Muscle layer of colon (tissue), 2 donors: ENCODE measurements at regions not wholly inside any gene's neighbourhood (a gene's known extent, or its start where the extent isn't known, plus 50 kb on each side); places are given as distances from the start of the nearest gene placed in this dataset.
"Not testable (repeated sequence)": the region's sequence is repeated elsewhere in the genome, so short reads cannot be mapped to it uniquely, and the experiment has no call there.

ENCODE experiments used
- H3K27ac ChIP-seq: one replicate; pipeline ENCODE4 v1.7.0; 2013; ENCODE audit warnings: low read depth, mild to moderate bottlenecking, low read length, moderate library complexity
- H3K27me3 ChIP-seq, 2 donors: one replicate each; pipeline ENCODE4 v1.7.0; 2013; ENCODE audit warnings: low read length in 2 of 2, mild to moderate bottlenecking in 2 of 2; ENCODE audit not compliant: insufficient read depth in 2 of 2, control insufficient read depth in 1 of 2
- H3K36me3 ChIP-seq: one replicate; pipeline ENCODE4 v1.7.0; 2013; ENCODE audit warnings: mild to moderate bottlenecking, low read length; ENCODE audit not compliant: insufficient read depth
- H3K4me1 ChIP-seq: one replicate; pipeline ENCODE4 v1.7.0; 2013; ENCODE audit warnings: mild to moderate bottlenecking, low read length; ENCODE audit not compliant: insufficient read depth
- H3K4me3 ChIP-seq, 2 donors: one replicate each; pipeline ENCODE4 v1.7.0; 2013; ENCODE audit warnings: low read length in 2 of 2, low read depth in 1 of 2, mild to moderate bottlenecking in 1 of 2, moderate library complexity in 1 of 2
- H3K9ac ChIP-seq: one replicate; pipeline ENCODE4 v1.7.0; 2013; ENCODE audit warnings: low read length
- H3K9me3 ChIP-seq: one replicate; pipeline ENCODE4 v1.7.0; 2013; ENCODE audit warnings: mild to moderate bottlenecking, low read length
- donor health status: abdominal sarcoma.
- donor health status: Adenocarcinoma of cecum.

DNA sequence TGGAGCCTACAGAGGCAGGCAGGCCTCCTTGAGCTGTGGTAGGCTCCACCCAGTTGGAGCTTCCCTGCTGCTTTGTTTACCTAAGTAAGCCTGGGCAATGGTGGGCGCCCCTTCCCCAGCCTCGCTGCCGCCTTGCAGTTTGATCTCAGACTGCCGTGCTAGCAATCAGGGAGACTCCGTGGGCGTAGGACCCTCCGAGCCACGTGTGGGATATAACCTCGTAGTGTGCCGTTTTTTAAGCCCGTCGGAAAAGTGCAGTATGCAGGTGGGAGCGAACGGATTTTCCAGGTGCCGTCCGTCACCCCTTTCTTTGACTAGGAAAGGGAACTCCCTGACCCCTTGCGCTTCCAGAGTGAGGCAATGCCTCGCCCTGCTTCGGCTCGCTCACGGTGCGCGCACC, 176.9 kb downstream of the TTC6 start:
- not testable (repeated sequence) for H3K9me3 ChIP-seq, H3K4me3 ChIP-seq, H3K9ac ChIP-seq

DNA sequence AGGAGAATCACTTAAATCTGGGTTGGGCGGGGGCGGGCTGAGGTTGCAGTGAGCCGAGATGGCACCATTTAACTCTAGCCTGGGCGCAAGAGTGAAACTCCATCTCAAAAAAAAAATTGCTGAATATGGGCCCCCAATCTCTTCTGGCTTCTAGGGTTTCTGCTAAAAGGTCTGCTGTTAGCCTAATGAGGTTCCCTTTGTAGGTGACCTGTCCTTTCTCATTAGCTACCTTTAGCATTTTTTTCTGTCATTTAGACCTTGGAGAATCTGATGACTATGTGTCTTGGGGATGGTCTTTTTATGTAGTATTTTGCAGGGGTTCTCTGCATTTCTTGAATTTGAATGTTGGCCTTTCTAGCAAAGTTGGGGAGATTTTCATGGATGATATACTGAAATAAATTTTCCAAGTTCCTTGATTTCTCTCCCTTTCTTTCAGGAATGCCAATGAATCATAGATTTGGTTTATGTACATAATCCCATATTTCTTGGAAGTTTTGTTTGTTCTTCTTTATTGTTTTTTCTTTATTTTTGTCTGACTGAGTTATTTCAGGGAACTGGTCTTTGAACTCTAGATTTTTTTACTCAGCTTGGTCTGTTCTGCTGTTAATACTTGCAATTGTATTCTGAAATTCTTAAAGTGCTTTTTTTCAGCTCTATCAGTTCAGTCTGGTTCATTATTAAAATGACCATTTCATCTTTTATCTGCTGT, 181.5 kb downstream of the TTC6 start:
- Histone ChIP-seq H3K27ac (no peak overlapping the region), H3K9ac (no peak overlapping the region), H3K9me3 (no peaks in the 10 kb centered on the region), H3K4me3 (no peak overlapping the region), H3K27me3 (no peaks in the 10 kb centered on the region), H3K36me3 (no peaks in the 10 kb centered on the region), H3K4me1 (no peaks in the 10 kb centered on the region)

More for the DNA sequence above, 176.9 kb downstream of the TTC6 start:
- not testable (repeated sequence) for H3K4me1 ChIP-seq, H3K36me3 ChIP-seq, H3K27me3 ChIP-seq, H3K27ac ChIP-seq

DNA sequence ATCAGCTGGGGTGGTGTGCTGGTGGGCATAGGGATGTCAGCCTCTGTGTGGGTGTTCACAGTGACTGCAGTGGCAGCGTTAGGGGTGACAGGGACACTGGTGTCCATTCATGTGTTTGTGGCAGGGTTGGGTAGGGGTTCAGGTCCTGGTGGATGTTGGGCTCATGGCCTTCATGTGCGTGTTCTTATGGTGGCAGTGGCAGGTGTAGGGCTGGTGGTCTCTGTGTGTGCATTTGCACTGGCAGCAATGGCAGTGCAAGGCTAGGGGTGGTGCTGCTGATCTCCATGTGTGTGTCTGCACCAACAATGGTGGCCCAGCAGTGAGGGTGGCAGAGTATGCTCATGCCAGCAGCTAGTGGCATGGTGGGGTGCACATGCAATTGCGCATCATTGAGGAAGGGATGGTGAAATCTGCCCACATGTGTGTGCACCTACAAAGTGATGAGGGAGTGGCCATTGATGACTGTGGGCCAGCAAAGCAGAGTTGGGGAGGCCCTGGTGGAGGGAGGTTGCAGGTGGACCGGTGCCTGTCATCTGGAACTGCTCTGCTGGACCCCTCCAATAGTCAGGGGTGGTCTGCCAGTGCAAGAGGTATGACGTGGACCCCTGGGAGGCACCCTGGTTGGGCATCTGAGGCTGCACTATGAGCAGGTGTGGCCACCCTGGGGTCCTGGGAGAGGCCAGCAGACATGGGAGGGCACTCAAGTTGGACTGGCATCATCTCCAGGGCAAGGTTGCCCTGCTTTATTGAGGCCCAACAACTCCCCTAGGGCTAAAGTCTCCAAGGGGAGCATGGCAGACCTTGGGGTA, 182.9 kb downstream of the TTC6 start:
- Histone ChIP-seq H3K27ac (no peak overlapping the region), H3K4me3 (no peak overlapping the region), H3K36me3 (no peaks in the 10 kb centered on the region), H3K27me3 (no peaks in the 10 kb centered on the region), H3K9ac (no peak overlapping the region), H3K4me1 (no peaks in the 10 kb centered on the region), H3K9me3 (no peaks in the 10 kb centered on the region)

DNA sequence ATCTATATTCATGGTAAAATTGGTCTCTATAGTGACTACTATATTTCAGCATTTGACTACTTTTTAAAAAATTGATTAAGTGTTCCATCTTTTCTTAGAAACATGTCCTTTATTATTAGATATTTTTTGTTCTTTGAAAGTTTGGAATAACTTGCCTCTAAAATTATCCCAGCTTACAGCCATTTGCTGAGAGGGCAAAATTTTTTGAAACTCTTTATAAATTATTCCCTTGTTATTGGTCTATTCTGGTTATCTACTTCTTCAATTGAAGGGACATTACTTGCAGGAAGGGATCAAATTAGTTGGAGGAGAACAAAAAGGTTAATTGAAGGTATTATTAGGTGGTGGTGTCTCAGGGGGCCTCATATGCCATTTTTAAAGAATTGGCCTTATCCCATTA, 184.1 kb downstream of the TTC6 start:
- no peaks in the 10 kb centered on the region for H3K36me3 ChIP-seq
- H3K27ac ChIP-seq = no peak overlapping the region
- no peak overlapping the region for H3K9ac ChIP-seq
- H3K4me1 ChIP-seq = no peaks in the 10 kb centered on the region
- no peak overlapping the region for H3K4me3 ChIP-seq
- H3K9me3 ChIP-seq = no peaks in the 10 kb centered on the region
- H3K27me3 ChIP-seq = no peaks in the 10 kb centered on the region

DNA sequence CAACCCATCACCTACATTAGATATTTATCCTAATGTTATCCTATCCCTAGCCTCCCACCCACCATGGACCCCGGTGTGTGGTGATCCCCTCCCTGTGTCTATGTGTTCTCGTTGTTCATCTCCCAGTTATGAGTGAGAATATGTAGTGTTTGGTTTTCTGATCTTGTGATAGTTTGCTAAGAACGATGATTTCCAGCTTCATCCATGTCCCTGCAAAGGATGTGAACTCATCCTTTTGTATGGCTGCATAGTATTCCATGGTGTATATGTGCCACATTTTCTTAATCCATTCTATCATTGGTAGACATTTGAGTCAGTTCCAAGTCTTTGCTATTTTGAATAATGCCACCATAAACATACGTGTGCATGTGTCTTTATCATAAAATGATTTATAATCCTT, 185.3 kb downstream of the TTC6 start:
- not testable (repeated sequence) for H3K9me3 ChIP-seq, H3K27ac ChIP-seq, H3K36me3 ChIP-seq, H3K27me3 ChIP-seq, H3K9ac ChIP-seq, H3K4me3 ChIP-seq, H3K4me1 ChIP-seq

DNA sequence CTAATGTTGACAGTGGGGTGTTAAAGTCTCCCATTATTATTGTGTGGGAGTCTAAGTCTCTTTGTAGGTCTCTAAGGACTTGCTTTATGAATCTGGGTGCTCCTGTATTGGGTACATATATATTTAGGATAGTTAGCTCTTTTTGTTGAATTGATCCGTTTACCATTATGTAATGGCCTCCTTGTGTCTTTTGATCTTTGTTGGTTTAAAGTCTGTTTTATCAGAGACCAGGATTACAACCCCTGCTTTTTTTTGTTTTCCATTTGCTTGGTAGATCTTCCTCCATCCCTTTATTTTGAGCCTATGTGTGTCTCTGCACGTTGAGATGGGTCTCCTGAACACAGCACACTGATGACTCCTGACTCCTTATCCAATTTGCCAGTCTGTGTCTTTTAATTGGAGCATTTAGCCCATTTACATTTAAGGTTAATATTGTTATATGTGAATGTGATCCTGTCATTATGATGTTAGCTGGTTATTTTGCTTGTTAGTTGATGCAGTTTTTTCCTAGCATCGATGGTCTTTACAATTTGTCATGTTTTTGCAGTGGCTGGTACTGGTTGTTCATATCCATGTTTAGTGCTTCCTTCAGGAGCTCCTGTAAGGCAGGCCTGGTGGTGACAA, 188.9 kb downstream of the TTC6 start:
- H3K27me3 ChIP-seq, H3K9ac ChIP-seq, H3K4me1 ChIP-seq, H3K27ac ChIP-seq, H3K4me3 ChIP-seq, H3K9me3 ChIP-seq, H3K36me3 ChIP-seq: not testable (repeated sequence)

DNA sequence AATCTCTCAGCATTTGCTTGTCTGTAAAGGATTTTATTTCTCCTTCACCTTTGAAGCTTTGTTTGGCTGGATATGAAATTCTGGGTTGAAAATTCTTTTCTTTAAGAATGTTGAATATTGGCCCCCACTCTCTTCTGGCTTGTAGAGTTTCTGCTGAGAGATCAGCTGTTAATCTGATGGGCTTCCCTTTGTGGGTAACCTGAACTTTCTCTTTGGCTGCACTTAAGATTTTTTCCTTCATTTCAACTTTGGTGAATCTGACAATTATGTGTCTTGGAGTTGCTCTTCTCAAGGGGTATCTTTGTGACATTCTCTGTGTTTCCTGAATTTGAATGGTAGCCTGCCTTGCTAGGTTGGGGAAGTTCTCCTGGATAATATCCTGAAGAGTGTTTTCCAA, 189.4 kb downstream of the TTC6 start:
- H3K4me3 ChIP-seq, H3K36me3 ChIP-seq, H3K4me1 ChIP-seq, H3K9ac ChIP-seq, H3K27me3 ChIP-seq, H3K27ac ChIP-seq, H3K9me3 ChIP-seq: not testable (repeated sequence)

DNA sequence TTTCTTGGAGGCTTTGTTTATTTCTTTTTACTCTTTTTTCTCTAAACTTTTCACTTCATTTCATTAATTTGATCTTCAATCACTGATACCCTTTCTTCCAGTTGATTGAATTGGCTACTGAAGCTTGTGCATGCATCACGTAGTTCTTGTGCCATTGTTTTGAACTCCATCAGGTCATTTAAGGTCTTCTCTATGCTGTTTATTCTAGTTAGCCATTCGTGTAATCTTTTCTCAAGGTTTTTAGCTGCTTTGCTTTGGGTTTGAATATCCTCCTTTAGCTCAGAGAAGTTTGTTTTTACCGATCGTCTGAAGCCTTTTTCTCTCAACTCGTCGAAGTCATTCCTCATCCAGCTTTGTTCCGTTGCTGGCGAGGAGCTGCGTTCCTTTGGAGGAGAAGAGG, 189.9 kb downstream of the TTC6 start:
- not testable (repeated sequence) for H3K4me3 ChIP-seq, H3K27ac ChIP-seq, H3K4me1 ChIP-seq, H3K36me3 ChIP-seq, H3K9ac ChIP-seq, H3K27me3 ChIP-seq, H3K9me3 ChIP-seq

DNA sequence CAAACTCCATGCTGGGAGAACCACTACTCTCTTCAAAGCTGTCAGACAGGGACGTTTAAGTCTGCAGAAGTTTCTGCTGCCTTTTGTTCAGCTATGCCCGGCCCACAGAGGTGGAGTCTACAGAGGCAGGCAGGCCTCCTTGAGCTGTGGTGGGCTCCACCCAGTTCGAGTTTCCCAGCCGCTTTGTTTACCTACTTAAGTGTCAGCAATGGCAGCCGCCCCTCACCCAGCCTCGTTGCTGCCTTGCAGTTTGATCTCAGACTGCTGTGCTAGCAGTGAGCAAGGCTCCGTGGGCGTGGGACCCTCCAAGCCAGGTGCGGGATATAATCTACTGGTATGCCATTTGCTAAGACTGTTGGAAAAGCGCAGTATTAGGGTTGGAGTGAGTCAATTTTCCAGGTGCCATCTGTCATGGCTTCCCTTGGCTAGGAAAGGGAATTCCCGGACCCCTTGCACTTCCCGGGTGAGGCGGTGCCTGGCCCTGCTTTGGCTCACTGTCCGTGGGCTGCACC, 190.7 kb downstream of the TTC6 start:
- H3K4me3 ChIP-seq, H3K27ac ChIP-seq, H3K4me1 ChIP-seq, H3K36me3 ChIP-seq, H3K9me3 ChIP-seq, H3K27me3 ChIP-seq, H3K9ac ChIP-seq: not testable (repeated sequence)

DNA sequence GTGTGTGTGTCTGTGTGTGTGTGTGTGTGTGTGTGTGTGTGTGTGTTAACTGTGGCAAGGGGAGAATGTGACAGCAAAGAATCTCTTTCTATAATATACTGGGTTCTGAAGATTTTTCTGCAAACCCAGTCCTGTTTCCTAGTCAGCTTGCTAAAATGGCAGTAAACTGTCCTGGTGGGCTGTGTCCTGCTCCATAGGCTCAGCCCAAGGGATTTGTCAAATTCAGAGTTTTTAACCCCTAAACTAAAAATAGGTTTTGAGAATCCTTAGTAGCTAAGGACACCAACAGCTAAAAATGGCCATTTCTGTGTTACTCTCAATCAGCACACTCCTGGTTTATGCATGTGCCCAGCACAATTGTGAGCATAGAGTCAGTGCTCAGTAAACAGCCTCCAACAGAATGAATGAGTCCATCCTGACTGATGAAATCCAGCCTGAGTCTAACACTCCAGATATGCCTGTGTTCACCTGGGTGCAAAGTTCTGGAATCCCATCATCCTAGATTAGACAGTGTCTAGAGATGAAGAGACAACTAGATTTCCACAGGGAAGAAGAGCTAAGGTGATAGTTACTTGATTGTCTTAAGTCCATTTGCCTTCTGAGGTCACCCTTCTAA, 192.6 kb downstream of the TTC6 start:
- H3K36me3 ChIP-seq = no peaks in the 10 kb centered on the region
- H3K9ac ChIP-seq = no peak overlapping the region
- H3K9me3 ChIP-seq = no peaks in the 10 kb centered on the region
- no peak overlapping the region for H3K27ac ChIP-seq
- H3K4me3 ChIP-seq = no peak overlapping the region
- H3K27me3 ChIP-seq = no peaks in the 10 kb centered on the region
- no peaks in the 10 kb centered on the region for H3K4me1 ChIP-seq

DNA sequence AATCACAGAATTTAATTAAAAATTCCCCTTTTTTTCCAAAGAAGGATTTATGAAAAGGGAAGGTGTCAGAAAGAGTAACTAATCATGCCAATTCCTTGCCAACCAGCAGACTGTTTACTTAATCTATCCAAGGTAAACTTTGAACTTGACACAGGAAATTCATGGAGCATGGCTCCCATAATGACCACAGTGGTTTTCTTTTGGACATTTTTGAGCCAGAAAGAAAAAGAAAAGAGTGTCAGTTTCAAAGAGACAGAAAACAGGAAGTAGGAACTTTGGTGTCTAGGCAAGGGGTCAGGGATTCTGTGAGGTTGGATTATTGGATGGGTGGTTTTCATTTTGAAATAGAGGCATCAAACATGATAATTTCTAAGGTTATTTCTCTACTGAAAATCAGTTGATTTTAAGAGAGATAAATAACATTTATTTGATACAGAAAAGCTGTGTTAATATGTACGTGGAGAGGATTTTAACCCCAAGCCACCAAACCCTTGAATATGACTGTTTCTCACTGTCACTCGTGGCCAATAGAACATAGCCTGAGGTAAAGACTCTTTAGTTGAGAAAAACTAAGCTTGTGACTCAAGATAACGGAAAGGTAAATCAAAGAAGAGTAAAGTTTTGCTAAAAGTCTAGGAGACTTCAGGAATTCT, 196.1 kb downstream of the TTC6 start:
- H3K4me3 ChIP-seq = no peak overlapping the region
- H3K36me3 ChIP-seq = no peaks in the 10 kb centered on the region
- H3K27me3 ChIP-seq = no peaks in the 10 kb centered on the region
- H3K9ac ChIP-seq = no peak overlapping the region
- no peak overlapping the region for H3K27ac ChIP-seq
- no peaks in the 10 kb centered on the region for H3K4me1 ChIP-seq
- H3K9me3 ChIP-seq = no peaks in the 10 kb centered on the region
